ENCODE measurements at regions not wholly inside any gene's neighbourhood (a gene's known extent, or its start where the extent isn't known, plus 50 kb on each side); places are given as distances from the start of the nearest gene placed in this dataset.

GRCh38 chr7:124432009-124432578 is 333.5 kb downstream of the GPR37 start:
- Histone ChIP-seq H3K4me1 (ENCODE audit: insufficient read depth) (no peaks in the 10 kb centered on the region), H3K4me3 (no peak overlapping the region), H4K20me1 (replicated peaks; ENCODE audit: insufficient read depth) (no peaks in the 10 kb centered on the region), H2AFZ (no peak overlapping the region; the same call in 1 of the 2 replicates), H3K27me3 (ENCODE audit: insufficient read depth) (no peaks in the 10 kb centered on the region), H3F3A (replicated peaks; ENCODE audit: low read depth) (no peaks in the 10 kb centered on the region), H3K27ac (ENCODE audit: low read depth) (no peak overlapping the region), H3K79me2 (replicated peaks; ENCODE audit: insufficient read depth) (no peaks in the 10 kb centered on the region), H3K36me3 (ENCODE audit: insufficient read depth) (no peaks in the 10 kb centered on the region), H3K9me2 (ENCODE audit: insufficient read depth) (no peaks in the 10 kb centered on the region), H3K4me2 (no peak overlapping the region)
- H3K9me3 Mint-ChIP-seq = no peaks in the 10 kb centered on the region
- TF ChIP-seq REST (IDR thresholded peaks at IDR 0.05; ENCODE audit: unreplicated experiment) (no peak), ZNF114 (CRISPR knock-in tag; IDR thresholded peaks at IDR 0.05) (no peak), EZH2phosphoT487 (IDR thresholded peaks at IDR 0.05; ENCODE audit: unreplicated experiment) (no peak), STAT1 (IDR thresholded peaks at IDR 0.05; ENCODE audit: unreplicated experiment) (no peak), NANOG (IDR thresholded peaks at IDR 0.05; ENCODE audit: borderline replicate concordance) (no peak), ZNF331 (CRISPR knock-in tag; IDR thresholded peaks at IDR 0.05; ENCODE audit: low read depth) (no peak), ETS1 (IDR thresholded peaks at IDR 0.05) (no peak), CREB1 (CRISPR knock-in tag; IDR thresholded peaks at IDR 0.05; ENCODE audit: low read depth) (no peak), ZNF462 (CRISPR knock-in tag; IDR thresholded peaks at IDR 0.05) (no peak), POLR2AphosphoS5 (IDR thresholded peaks at IDR 0.05; ENCODE audit: low read depth) (no peak), EZH2 (IDR thresholded peaks at IDR 0.05; ENCODE audit: low read depth, unreplicated experiment) (no peak), JUNB (IDR thresholded peaks at IDR 0.05; ENCODE audit: unreplicated experiment) (no peak)
- TF ChIP-seq, protein P1, sequence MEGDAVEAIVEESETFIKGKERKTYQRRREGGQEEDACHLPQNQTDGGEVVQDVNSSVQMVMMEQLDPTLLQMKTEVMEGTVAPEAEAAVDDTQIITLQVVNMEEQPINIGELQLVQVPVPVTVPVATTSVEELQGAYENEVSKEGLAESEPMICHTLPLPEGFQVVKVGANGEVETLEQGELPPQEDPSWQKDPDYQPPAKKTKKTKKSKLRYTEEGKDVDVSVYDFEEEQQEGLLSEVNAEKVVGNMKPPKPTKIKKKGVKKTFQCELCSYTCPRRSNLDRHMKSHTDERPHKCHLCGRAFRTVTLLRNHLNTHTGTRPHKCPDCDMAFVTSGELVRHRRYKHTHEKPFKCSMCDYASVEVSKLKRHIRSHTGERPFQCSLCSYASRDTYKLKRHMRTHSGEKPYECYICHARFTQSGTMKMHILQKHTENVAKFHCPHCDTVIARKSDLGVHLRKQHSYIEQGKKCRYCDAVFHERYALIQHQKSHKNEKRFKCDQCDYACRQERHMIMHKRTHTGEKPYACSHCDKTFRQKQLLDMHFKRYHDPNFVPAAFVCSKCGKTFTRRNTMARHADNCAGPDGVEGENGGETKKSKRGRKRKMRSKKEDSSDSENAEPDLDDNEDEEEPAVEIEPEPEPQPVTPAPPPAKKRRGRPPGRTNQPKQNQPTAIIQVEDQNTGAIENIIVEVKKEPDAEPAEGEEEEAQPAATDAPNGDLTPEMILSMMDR (conservative IDR thresholded peaks at IDR 0.05; ENCODE audit: low read depth in 2 of 2) = no peak
- H3K4me1 Mint-ChIP-seq = no peaks in the 10 kb centered on the region
- no peak overlapping the region; the same call in 1 of the 2 replicates for H3K27ac Mint-ChIP-seq
- H3K4me3 Mint-ChIP-seq = no peak overlapping the region
- no peaks in the 10 kb centered on the region for H3K27me3 Mint-ChIP-seq (ENCODE audit: insufficient read depth, low read depth, poor library complexity)
- no peaks in the 10 kb centered on the region for H3K36me3 Mint-ChIP-seq (ENCODE audit: low read depth)
- ATAC-seq = no peak
- no peak for DNase-seq (ENCODE audit: low spot score)

All from GM23338 (cell line).